ENCODE measurements at regions not wholly inside any gene's neighbourhood (a gene's known extent, or its start where the extent isn't known, plus 50 kb on each side); places are given as distances from the start of the nearest gene placed in this dataset.
"Not testable (repeated sequence)": the region's sequence is repeated elsewhere in the genome, so short reads cannot be mapped to it uniquely, and the experiment has no call there.

DNA sequence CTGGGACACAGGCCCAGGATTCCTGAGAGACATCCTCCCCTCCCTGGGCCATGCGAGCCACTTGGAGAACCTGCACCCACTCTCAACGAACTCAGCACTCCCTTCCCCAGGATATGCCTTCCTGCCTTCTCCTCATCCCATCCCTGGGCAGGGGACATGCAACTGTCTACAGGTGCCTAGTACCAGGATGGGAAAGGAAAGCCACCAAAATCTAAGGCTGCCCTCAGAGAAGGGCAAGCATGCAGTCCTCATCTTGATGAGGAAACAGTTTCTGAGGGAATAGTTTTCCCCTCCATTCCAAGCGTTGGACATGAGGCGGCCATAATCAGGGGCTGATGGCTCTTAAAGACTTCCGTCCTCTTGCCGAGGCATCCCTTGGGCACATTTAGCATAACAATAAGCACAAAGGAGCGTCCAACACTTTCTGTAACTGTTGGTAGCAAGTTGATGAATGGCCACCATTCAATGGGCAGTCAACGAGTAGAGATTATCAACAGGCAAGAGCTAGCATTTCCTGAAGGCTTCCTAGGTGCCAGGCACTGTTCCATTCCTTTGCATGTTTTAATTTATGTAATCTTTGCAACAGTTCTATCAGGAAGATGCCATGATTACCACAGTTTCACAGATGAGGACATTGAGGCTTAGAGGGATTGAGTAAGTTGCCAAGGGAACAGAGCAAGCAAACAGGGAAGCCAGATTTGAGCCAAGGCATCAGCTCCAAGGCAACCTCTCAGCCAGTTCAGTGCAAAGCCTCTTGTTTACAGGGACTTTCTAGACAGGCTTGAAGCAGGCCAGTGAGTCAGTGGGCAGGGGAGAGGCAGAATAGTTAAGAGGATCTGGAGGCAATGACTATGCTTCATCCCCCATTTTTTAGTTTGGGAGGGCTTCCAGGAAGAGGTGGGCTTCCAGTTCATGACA, 105.1 kb downstream of the SINHCAF start:
- no peak for ATAC-seq (replicated peaks)
- peaks cover 40 to 89% of the 10 kb centered on the region in 2 donors for H3K27me3 Mint-ChIP-seq
- H3K36me3 Mint-ChIP-seq (ENCODE audit: insufficient read depth) = no peaks in the 10 kb centered on the region

DNA sequence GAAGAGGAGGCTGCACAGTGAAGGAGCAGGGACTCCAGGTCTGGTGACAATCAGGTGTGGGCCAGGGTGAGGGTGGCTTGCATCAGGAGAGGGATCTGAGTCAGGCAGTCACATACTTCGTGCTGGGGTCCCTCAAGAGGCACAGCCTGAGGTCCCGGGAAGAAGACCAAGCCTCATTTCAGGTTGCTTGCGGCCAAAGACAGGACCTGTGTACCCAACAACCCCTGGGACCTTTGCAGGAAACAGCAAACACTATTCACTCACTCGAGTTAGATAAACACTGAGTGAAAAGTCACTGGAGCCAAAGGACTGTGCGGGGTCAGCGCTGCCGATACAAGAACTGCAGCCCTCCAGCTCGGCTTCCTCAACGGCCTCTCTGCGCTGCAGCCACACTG, 104.4 kb downstream of the SINHCAF start:
- no peak for DNase-seq

More for the DNA sequence above, 105.1 kb downstream of the SINHCAF start:
- no peak for DNase-seq
- H3K4me1 Mint-ChIP-seq (ENCODE audit: low read depth in 2 of 2) = peaks cover 0 to 3% of the 10 kb centered on the region in 2 donors
- H3K4me3 Mint-ChIP-seq = no peak overlapping the region
- no peaks in the 10 kb centered on the region for H3K9me3 Mint-ChIP-seq
- no peak overlapping the region for H3K27ac Mint-ChIP-seq

DNA sequence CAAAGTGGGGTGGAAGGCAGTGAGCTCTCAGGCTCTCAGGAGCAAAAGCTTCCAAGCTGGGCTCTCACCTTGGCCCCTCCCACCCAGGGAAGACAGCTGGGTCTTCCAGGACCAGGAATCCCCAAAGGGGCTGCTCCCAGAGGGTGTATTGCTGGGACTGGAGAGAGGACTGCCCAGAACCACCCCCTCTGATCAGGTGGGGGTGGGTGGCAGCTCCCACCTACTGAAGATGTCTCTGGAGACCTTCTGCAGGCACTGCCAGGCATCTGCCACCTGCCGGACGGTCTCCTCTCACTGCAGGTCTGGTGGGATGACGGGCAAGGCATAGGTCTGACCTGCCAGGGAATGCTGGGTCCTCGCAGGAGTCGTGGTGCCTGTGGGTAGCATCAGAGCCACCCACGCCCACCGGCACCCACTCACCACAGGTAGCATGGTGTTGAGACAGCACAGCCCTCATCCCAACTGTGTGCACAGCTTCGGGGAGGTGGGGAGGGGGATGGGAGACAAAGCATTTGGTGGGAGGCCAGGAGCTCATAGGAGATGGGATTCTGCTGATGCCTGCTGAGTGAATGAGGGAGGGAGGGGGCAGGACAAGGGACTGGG, 103.2 kb downstream of the SINHCAF start:
- peaks cover 0 to 3% of the 10 kb centered on the region in 2 donors for H3K4me1 Mint-ChIP-seq (ENCODE audit: low read depth in 2 of 2)
- no peaks in the 10 kb centered on the region for H3K36me3 Mint-ChIP-seq (ENCODE audit: insufficient read depth)
- H3K4me3 Mint-ChIP-seq = no peak overlapping the region
- peaks cover 31 to 77% of the 10 kb centered on the region in 2 donors for H3K27me3 Mint-ChIP-seq
- H3K27ac Mint-ChIP-seq = no peak overlapping the region
- ATAC-seq (replicated peaks) (no peak), DNase-seq (no peak)
- no peaks in the 10 kb centered on the region for H3K9me3 Mint-ChIP-seq

More for the DNA sequence above, 104.4 kb downstream of the SINHCAF start:
- Mint-ChIP-seq H3K4me3 (no peak overlapping the region), H3K27me3 (peaks cover 33 to 84% of the 10 kb centered on the region in 2 donors), H3K36me3 (ENCODE audit: insufficient read depth) (no peaks in the 10 kb centered on the region), H3K4me1 (ENCODE audit: low read depth in 2 of 2) (peaks cover 0 to 3% of the 10 kb centered on the region in 2 donors), H3K27ac (no peak overlapping the region), H3K9me3 (no peaks in the 10 kb centered on the region)
- ATAC-seq (replicated peaks) = no peak

DNA sequence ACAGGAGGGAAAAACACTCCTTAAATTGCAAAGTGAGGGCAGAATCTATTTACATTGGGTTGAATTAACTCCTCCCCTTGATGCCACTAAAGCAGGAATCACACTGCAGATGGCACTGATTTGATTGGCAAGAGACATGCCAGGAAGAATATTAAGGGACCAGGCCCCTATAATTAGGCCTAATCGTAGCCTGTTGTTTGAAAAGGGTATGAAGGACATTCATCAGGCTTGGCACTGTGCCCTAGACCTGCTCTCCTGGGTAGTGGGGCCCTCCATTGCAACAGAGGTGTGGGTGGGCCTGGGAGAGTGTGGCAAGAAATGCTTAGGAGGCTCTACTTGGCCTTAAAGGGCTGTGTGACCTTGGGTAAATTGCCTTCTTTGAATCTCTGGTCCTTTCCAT, 102.3 kb downstream of the SINHCAF start:
- ATAC-seq (replicated peaks); H3K27ac Mint-ChIP-seq; H3K36me3 Mint-ChIP-seq (ENCODE audit: insufficient read depth); H3K9me3 Mint-ChIP-seq; H3K4me3 Mint-ChIP-seq; H3K4me1 Mint-ChIP-seq (ENCODE audit: low read depth in 2 of 2); DNase-seq: not testable (repeated sequence)
- H3K27me3 Mint-ChIP-seq = peaks cover 30 to 74% of the 10 kb centered on the region in 2 donors

DNA sequence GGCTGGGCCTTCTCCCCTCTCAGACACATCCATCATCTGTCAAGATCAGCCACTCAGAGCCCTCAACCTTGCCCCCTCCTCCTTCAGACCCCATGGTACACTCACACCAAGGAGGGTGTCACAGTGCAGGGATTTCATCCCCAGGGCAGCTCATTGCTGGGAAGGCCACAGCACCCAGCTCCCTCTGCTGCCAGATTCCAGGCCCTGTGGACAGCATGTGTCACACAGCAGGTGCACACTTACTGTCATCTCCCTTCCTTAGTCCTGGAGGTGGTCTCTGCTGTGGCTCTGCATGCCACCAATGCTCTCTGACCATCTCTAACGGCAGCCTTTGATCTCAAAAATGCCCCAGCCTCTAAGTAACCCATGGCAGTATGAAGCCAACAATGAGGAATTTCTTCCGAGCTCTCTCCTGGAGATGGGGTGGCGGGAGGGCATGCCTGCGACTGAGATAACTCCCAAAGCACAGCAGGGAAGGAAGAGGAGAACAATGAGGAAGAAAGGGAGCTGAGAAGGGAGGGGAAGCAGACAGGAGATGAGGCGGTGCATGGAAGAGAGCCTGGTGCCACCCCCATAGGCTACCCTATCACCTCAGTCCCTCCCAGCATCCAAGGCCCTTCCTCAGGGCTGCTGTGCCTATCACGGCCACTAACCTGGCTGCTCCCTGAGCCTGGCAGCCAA, 101.0 kb downstream of the SINHCAF start:
- H3K27ac Mint-ChIP-seq = no peak overlapping the region
- H3K27me3 Mint-ChIP-seq = peaks cover 22 to 62% of the 10 kb centered on the region in 2 donors
- no peaks in the 10 kb centered on the region for H3K36me3 Mint-ChIP-seq (ENCODE audit: insufficient read depth)

DNA sequence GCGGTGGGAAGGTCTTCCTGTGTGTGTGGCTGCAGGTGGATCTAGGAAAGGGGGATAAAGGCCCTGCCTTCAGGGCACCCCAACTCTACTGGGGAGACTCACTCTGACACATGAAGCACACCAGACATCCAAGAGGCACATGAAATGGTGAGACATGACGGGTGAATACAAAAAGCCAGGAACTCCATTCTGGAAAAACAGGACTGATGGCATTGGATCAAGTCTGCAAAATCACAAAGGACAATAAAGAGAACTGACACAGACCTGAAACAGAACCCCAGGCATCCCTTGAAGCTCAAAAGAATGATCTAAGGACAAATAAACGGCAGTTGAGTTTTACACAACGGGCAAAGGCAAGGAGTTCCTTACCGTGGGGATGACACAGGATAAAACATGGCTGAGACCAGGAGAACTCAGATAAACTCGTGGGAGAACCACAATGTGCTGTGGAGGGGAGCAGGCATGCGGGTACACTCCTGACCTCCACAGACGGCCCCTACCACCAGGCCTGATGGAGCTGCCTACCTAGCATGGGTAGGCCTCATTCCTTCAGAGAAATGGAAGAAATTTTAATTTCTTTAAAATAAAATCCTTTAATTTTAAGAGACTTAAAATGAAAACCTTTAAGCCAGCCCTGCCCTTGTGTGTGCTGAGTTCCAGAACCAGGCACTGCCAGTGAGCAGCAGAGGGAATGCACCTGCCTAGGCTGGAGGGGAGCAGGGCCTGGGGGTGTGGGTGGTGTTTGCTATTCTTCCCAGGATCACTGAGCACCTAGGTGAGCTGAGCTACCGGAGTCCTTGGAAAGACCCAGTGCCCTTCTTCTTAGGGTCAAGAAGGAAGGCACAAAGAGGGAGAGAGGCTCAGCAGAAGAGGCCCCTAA, 100.1 kb downstream of the SINHCAF start:
- H3K27ac Mint-ChIP-seq = no peak overlapping the region
- no peak for ATAC-seq (replicated peaks)
- H3K27me3 Mint-ChIP-seq = peaks cover 12 to 52% of the 10 kb centered on the region in 2 donors
- H3K9me3 Mint-ChIP-seq = no peaks in the 10 kb centered on the region
- H3K4me3 Mint-ChIP-seq = no peak overlapping the region
- H3K36me3 Mint-ChIP-seq (ENCODE audit: insufficient read depth) = no peaks in the 10 kb centered on the region
- DNase-seq = no peak
- H3K4me1 Mint-ChIP-seq (ENCODE audit: low read depth in 2 of 2) = peaks cover 0 to 3% of the 10 kb centered on the region in 2 donors

More for the DNA sequence above, 101.0 kb downstream of the SINHCAF start:
- Mint-ChIP-seq H3K9me3 (no peaks in the 10 kb centered on the region), H3K4me1 (ENCODE audit: low read depth in 2 of 2) (peaks cover 0 to 3% of the 10 kb centered on the region in 2 donors), H3K4me3 (no peak overlapping the region)
- DNase-seq = no peak
- no peak for ATAC-seq (replicated peaks)

DNA sequence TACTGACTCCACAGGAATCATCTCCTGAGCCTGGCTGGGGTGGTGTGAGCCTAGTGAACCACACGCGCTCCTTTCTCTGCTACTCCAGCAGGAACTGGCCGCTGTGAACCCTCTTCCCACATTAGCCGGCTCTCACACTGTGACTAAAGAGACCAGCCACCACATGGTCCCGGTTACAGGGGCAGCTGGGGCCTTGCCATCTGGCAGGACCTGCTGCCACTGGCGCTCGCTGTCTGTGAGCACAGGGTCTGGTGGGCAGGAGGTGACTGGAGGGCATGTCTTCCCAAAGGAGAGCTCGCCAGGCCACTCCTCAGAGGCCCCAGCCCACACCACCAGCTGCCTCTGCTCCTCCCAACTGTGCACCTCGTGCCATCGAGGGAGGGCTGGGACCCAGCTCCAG, 99.3 kb downstream of the SINHCAF start:
- DNase-seq = no peak
- H3K4me1 Mint-ChIP-seq (ENCODE audit: low read depth in 2 of 2) = peaks cover 0 to 3% of the 10 kb centered on the region in 2 donors

DNA sequence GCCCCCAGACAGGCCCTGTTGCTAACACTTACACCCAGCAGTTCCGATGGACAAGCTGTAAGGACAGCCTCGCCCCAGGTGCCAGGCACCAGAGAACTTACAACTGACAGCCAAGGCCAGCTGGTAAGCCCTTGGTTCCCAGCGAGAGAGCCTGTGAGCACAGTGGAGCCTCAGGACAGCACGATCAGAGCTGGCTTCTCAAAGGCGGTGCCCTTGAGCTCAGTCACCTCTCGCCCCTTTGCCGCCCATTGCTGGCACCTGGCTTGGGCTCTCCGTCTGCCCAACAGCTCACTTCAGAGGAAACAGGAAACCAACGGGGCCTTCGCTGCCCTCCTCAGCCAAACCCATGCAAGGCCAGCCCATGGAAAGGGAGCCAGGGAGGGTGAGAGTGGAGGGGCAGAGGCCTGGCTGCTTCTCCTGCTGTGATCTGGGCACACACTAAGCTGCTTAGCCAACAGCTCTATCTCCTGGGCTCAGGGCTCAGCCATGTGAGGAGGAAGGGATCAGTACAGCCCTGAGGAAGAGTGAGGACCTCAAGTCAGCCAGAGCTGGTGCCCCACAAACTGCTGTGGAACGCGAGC, 98.5 kb downstream of the SINHCAF start:
- Mint-ChIP-seq H3K4me1 (ENCODE audit: low read depth in 2 of 2) (peaks cover 0 to 3% of the 10 kb centered on the region in 2 donors), H3K27me3 (peaks cover 19 to 52% of the 10 kb centered on the region in 2 donors), H3K27ac (no peak overlapping the region), H3K36me3 (ENCODE audit: insufficient read depth) (no peaks in the 10 kb centered on the region), H3K9me3 (no peaks in the 10 kb centered on the region), H3K4me3 (no peak overlapping the region)
- ATAC-seq (replicated peaks) (no peak), DNase-seq (no peak)

More for the DNA sequence above, 99.3 kb downstream of the SINHCAF start:
- no peak for ATAC-seq (replicated peaks)
- Mint-ChIP-seq H3K36me3 (ENCODE audit: insufficient read depth) (no peaks in the 10 kb centered on the region), H3K27ac (no peak overlapping the region), H3K9me3 (no peaks in the 10 kb centered on the region), H3K27me3 (peaks cover 10 to 52% of the 10 kb centered on the region in 2 donors), H3K4me3 (no peak overlapping the region)

DNA sequence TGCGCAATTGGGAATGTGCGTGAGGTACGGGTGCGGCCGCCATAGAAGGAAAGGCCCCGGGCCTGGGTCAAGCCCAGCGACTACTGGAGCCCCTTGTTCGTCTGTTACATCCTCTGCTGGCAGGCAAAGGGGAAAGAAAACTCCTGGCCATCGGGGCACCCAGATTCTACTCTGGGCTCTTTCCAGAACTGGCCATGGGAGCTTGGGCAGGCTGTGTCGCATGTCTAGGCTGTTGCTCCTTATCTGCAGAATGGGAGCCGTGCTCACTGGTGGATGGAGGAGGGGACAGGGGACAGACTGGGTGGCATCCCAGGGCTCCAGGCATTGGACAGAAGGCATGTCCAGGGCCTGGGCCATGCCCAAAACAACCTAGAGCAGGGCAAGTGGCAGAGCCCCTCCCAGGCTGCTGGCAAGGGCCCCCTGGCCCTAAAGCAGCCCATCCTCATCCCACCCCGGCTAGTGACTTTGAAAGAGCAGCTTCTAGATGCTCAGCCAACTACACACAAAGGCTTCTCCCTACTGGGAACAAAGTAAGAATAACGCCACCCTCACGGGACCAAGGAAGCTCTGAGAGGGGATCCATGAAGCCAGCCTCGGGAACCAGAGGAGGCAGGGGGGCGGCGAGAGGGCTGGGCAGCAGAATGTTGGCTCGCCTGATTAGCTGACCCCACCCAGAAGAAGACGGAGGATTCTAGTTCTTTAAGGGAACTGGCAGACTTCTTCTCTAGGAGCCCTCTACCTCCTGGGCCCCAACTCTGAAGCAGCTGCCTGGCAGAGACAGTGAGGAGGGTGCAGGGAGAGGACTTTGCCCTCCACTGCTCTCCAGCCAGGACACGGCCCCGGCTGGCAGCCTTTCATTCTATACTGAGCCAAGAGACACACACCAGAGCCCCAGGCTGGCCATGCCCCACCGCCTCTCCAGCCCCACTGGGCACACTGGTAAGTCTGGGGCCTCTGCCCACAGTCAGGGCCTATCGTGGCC, 96.8 kb downstream of the SINHCAF start:
- Mint-ChIP-seq H3K9me3 (no peaks in the 10 kb centered on the region), H3K27ac (no peak overlapping the region), H3K4me1 (ENCODE audit: low read depth in 2 of 2) (peaks cover 0 to 3% of the 10 kb centered on the region in 2 donors), H3K4me3 (no peak overlapping the region), H3K36me3 (ENCODE audit: insufficient read depth) (no peaks in the 10 kb centered on the region), H3K27me3 (peaks cover 28 to 60% of the 10 kb centered on the region in 2 donors)
- no peak for DNase-seq
- no peak for ATAC-seq (replicated peaks)

DNA sequence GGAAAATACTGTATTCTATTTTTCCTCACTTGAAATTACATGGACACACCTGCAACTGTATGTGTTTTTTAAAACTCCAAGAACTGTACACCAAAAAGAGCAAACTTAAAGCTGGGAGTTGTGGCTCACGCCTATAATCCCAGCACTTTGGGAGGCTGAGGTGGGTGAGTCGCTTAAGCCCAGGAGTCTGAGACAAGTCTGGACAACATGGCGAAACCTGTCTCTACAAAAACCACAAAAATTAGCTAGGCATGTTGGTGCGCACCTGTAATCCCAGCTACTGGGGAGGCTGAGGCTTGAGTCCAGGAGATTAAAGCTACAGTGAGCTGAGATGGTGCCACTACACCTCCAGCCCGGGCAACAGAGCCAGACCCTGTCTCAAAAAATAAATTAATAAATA, 95.9 kb downstream of the SINHCAF start:
- no peaks in the 10 kb centered on the region for H3K36me3 Mint-ChIP-seq (ENCODE audit: insufficient read depth)
- peaks cover 28 to 60% of the 10 kb centered on the region in 2 donors for H3K27me3 Mint-ChIP-seq
- DNase-seq (no peak), ATAC-seq (replicated peaks) (no peak)
- H3K9me3 Mint-ChIP-seq = no peaks in the 10 kb centered on the region
- H3K4me1 Mint-ChIP-seq (ENCODE audit: low read depth in 2 of 2) = peaks cover 0 to 1% of the 10 kb centered on the region in 2 donors
- H3K27ac Mint-ChIP-seq = no peak overlapping the region
- no peak overlapping the region for H3K4me3 Mint-ChIP-seq

Measured in effector memory CD8-positive, alpha-beta T cell (primary cell).